Naive B cell (primary cell): ENCODE measurements at regions not wholly inside any gene's neighbourhood (a gene's known extent, or its start where the extent isn't known, plus 50 kb on each side); places are given as distances from the start of the nearest gene placed in this dataset.
A peak's percentile ranks its signal among the peaks of the same experiment; 100 is the strongest.

Experiments used
- ATAC-seq, 2 donors: fragments of 150-1000 bp; cut with Tn5 transposase; 2 replicates each; pipeline ENCODE4 v1.10.0; 2021; ENCODE audit warnings: low read depth in 2 of 2, mild to moderate bottlenecking in 2 of 2, moderate library complexity in 2 of 2
- DNase-seq: peaks from one replicate; pipeline ENCODE4 v3.0.0; 2022
- H3K27ac Mint-ChIP-seq, 6 donors: one replicate each; pipeline ENCODE4 v1.8.0; 2020 to 2022; ENCODE audit warnings: mild to moderate bottlenecking in 6 of 6, mixed read lengths in 6 of 6, moderate library complexity in 5 of 6, inconsistent platforms in 2 of 6
- H3K27me3 Mint-ChIP-seq, 3 donors: one replicate each; pipeline ENCODE4 v1.8.0; 2021 to 2022; ENCODE audit warnings: mixed read lengths in 3 of 3, mild to moderate bottlenecking in 1 of 3
- H3K36me3 Mint-ChIP-seq, 2 donors: one replicate each; pipeline ENCODE4 v1.8.0; 2020 to 2022; ENCODE audit warnings: mixed read lengths in 2 of 2, inconsistent platforms in 1 of 2, mild to moderate bottlenecking in 1 of 2
- H3K4me1 Mint-ChIP-seq, 3 donors: one replicate each; pipeline ENCODE4 v1.8.0; 2020 to 2022; ENCODE audit warnings: mixed read lengths in 3 of 3, inconsistent platforms in 1 of 3, mild to moderate bottlenecking in 1 of 3, moderate library complexity in 1 of 3
- H3K4me3 Mint-ChIP-seq, 8 donors: one replicate each; pipeline ENCODE4 v1.8.0; 2020 to 2022; ENCODE audit warnings: mild to moderate bottlenecking in 8 of 8, mixed read lengths in 8 of 8, moderate library complexity in 8 of 8, inconsistent platforms in 2 of 8
- H3K9me3 Mint-ChIP-seq, 7 donors: one replicate each; pipeline ENCODE4 v1.8.0; 2020 to 2022; ENCODE audit warnings: mixed read lengths in 7 of 7, mild to moderate bottlenecking in 5 of 7, inconsistent platforms in 2 of 7, moderate library complexity in 1 of 7

DNA sequence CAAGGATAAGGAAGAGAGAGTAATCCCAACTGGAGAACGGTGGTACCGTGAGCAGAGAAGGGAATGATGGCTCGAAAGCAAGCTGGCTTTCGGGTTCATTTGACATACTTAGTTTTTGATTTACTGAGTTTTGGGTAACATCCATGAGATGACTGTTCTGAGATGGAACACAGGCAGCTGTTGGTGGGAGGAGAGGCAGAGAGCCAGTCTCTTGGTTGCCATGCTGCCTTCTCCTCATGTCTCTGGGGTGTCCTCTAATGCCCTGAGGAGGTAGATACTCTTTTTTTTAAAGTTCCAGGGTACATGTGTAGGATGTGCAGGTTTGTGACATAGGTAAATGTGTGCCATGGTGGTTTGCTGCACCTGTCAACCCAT is 76.4 kb upstream of the NRP1 start:
- H3K36me3 Mint-ChIP-seq = no peaks in the 10 kb centered on the region
- no peak for DNase-seq
- H3K4me3 Mint-ChIP-seq = no peak overlapping the region
- no peak overlapping the region for H3K27ac Mint-ChIP-seq
- no peak for ATAC-seq
- peaks cover 0 to 12% (median 1%) of the 10 kb centered on the region in 7 donors for H3K9me3 Mint-ChIP-seq
- peaks cover 19 to 28% (median 21%) of the 10 kb centered on the region in 3 donors for H3K27me3 Mint-ChIP-seq
- H3K4me1 Mint-ChIP-seq = no peaks in the 10 kb centered on the region

DNA sequence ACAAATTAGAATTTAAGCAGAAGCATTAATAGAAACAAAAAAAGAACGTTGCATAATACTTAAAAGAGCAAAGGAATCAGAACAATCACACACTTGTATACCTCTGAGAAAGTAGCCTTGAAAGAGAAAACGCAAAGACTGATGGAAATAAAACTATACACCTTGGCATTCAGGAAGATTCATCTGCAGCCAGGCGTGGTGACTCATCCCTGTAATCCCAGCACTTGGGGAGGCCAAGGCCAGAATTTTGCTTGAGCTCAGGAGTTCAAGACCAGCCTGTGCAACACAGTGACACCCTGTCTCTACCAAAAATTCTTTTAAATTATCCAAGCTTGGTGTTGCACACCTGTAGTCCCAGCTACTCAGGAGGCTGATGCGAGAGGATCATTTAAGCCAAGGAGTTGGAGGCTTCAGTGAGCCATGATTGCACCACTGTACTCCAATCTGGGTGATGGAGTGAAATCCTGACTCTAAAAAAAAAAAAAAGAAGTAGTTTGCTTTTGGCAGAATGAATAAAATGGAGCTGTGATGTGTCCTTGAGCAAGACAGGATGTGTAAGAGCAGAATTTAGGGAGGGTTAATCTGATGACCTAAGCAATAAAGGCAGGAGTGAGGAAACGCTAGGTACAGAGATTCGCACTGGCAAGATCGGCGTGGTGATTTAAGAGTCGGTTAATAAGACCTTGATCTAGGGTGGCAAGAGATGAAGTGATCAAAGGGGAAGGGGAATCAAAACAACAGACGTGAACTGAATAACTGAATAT is 75.8 kb upstream of the NRP1 start:
- H3K27me3 Mint-ChIP-seq = peaks cover 21 to 28% (median 22%) of the 10 kb centered on the region in 3 donors
- no peak overlapping the region for H3K4me3 Mint-ChIP-seq
- ATAC-seq = no peak
- H3K36me3 Mint-ChIP-seq = no peaks in the 10 kb centered on the region
- no peak for DNase-seq
- no peaks in the 10 kb centered on the region for H3K4me1 Mint-ChIP-seq
- H3K27ac Mint-ChIP-seq = no peak overlapping the region
- H3K9me3 Mint-ChIP-seq = peaks cover 0 to 12% (median 1%) of the 10 kb centered on the region in 7 donors

DNA sequence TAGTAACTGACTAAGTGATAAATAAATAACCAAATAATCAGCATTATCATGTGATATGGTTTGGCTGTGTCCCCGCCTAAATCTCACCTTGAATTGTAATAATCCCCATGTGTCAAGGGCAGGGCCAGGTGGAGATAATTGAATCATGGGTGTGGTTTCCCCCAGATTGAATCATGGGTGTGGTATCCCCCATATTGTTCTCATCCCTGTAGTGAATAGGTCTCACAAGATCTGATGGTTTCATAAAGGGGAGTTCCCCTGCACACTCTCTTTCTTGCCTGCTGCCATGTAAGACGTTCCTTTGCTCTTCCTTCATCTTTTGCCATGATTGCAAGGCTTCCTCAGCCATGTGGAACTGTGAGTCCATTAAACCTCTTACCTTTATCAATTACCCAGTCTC is 72.1 kb upstream of the NRP1 start:
- H3K9me3 Mint-ChIP-seq = peaks cover 0 to 10% (median 1%) of the 10 kb centered on the region in 7 donors
- no peak overlapping the region for H3K27ac Mint-ChIP-seq
- no peaks in the 10 kb centered on the region for H3K4me1 Mint-ChIP-seq
- no peak for DNase-seq
- H3K27me3 Mint-ChIP-seq = peaks cover 21 to 22% (median 21%) of the 10 kb centered on the region in 3 donors
- H3K36me3 Mint-ChIP-seq = no peaks in the 10 kb centered on the region
- H3K4me3 Mint-ChIP-seq = no peak overlapping the region
- ATAC-seq = no peak

DNA sequence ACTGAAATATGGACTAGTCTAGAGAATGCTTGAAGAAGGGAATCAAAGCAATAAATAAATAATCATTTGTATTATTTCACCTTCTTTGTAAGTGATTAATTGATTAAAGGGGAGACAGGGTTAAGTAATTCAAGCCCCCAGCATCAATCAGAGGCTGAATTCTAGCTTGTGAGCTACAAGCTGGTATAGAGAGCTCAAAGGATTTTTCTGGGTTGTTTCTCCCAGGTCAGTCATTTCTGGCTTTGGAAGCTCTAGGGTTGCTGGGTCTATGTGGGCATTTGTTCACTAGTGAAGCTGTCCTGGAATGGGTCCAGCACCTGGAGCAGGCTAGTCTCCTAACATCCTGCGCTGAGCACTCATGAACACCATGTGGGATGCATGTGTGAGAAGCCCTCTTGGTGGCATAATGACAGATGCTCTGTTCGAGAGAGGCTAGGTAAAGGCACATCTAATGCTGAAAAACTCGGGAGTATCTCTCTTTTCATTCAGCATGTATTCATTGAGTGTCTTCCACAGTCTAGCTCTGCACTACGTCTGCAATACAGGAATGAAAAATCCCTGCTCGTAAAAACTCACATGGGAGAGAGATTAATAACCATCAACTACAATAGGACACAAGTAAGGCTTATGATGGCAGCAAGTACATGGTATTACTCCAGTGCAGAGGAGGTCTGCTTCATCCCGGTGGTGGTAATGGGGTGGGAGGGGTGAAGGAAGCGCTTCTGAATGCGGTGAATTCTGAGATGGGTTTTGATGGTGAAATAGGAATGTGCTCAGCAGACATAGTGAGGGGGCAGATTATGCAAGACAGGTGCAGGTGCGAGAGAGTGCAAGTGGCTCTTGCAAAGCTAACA is 68.0 kb upstream of the NRP1 start:
- DNase-seq = no peak
- ATAC-seq = no peak
- H3K27ac Mint-ChIP-seq = no peak overlapping the region
- peaks cover 6 to 14% (median 10%) of the 10 kb centered on the region in 3 donors for H3K27me3 Mint-ChIP-seq
- no peaks in the 10 kb centered on the region for H3K36me3 Mint-ChIP-seq
- no peaks in the 10 kb centered on the region for H3K4me1 Mint-ChIP-seq
- no peak overlapping the region for H3K4me3 Mint-ChIP-seq
- H3K9me3 Mint-ChIP-seq = peaks cover 2 to 14% (median 6%) of the 10 kb centered on the region in 7 donors

DNA sequence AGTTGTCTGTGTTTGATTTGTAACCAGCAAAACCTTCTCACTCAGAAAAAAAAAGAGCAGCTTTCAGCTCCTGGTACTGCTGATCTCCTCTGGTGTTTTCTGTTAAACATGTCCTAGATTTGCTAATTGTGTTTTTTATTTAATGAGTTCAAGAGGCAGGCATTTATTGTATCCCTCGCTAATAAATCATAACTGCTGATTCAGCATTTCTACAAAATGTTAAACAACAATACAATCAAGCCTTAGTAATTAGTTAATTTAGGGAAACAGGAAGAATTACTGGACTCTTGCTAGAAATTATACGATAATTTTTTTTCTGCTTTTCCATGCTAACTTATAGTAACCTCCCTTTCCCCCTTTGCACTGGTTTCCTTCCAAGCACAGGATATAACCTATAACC is 66.8 kb upstream of the NRP1 start:
- no peak overlapping the region for H3K4me3 Mint-ChIP-seq
- H3K27me3 Mint-ChIP-seq = peaks cover 0 to 8% (median 0%) of the 10 kb centered on the region in 3 donors
- DNase-seq = no peak
- no peaks in the 10 kb centered on the region for H3K4me1 Mint-ChIP-seq
- H3K9me3 Mint-ChIP-seq = peaks cover 2 to 25% (median 7%) of the 10 kb centered on the region in 7 donors
- H3K27ac Mint-ChIP-seq = no peak overlapping the region
- ATAC-seq = no peak
- no peaks in the 10 kb centered on the region for H3K36me3 Mint-ChIP-seq

DNA sequence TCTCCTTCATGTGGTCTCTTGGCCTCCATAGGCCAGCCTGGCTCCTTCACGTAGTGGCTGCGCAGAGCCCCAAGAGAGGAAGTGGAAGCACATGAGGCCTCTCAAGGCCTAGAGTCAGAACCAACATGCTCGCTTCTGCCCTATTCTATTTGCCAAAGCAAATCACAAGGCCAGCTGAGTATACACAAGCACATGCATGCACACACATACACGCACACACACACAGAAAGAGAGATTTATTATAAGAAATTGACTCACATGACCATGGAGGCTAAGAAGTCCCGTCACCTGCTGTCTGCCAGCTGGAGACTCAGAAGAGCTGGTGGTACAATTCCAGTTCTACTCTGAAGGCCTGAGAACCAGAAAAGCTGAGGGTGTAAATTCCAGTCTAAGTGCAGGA is 64.3 kb upstream of the NRP1 start:
- peaks cover 0 to 4% (median 0%) of the 10 kb centered on the region in 3 donors for H3K27me3 Mint-ChIP-seq
- DNase-seq (no peak), ATAC-seq (no peak)
- H3K9me3 Mint-ChIP-seq = peaks cover 2 to 27% (median 7%) of the 10 kb centered on the region in 7 donors
- H3K27ac Mint-ChIP-seq = peak overlapping the region in 1 of 6 donors; percentile 34
- H3K36me3 Mint-ChIP-seq = no peaks in the 10 kb centered on the region
- H3K4me1 Mint-ChIP-seq = no peaks in the 10 kb centered on the region
- no peak overlapping the region for H3K4me3 Mint-ChIP-seq

DNA sequence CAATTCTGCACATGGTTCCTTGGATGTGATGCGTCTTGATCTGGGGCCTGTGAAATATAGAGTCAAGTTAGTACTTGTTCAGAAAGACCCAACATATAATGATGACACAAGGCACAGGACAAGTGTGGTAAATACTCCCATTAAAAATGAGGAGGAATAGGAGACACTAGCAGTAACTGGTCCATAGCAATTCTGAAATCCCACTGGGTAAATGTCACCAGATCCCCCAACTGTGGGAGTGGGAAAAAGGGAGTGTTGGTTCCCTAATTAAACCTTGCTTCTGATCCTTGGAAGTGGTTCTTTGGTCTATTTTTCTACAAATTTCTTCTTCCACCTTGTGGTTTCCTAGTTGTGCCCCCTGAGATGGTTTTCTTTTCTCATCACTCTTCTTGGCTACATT is 62.5 kb upstream of the NRP1 start:
- ATAC-seq (no peak), DNase-seq (no peak)
- Mint-ChIP-seq H3K9me3 (peaks cover 2 to 27% (median 7%) of the 10 kb centered on the region in 7 donors), H3K27ac (no peak overlapping the region), H3K27me3 (no peaks in the 10 kb centered on the region), H3K36me3 (no peaks in the 10 kb centered on the region), H3K4me1 (no peaks in the 10 kb centered on the region), H3K4me3 (no peak overlapping the region)

DNA sequence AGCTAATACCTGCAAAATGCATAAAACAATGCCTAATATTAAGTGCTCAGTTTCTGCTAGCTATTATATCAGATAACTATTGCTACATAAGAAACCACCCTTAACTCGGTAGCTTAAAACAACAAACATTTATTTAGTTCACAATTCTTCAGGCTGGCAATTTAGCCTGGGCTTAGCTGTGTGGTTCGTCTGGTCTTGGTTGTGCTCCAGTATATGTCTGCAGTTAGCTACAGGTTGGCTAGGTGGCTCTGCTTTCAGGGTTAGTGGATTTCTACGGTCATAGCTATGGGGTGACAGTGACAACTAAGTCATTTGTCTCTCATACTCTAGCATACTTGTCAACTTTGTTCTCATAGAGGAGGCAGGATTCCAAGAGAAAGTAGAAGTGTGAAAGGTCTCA is 61.8 kb upstream of the NRP1 start:
- H3K27me3 Mint-ChIP-seq = no peaks in the 10 kb centered on the region
- DNase-seq (no peak), ATAC-seq (no peak)
- H3K9me3 Mint-ChIP-seq = peaks cover 2 to 27% (median 7%) of the 10 kb centered on the region in 7 donors
- no peak overlapping the region for H3K27ac Mint-ChIP-seq
- no peaks in the 10 kb centered on the region for H3K4me1 Mint-ChIP-seq
- no peaks in the 10 kb centered on the region for H3K36me3 Mint-ChIP-seq
- H3K4me3 Mint-ChIP-seq = no peak overlapping the region

DNA sequence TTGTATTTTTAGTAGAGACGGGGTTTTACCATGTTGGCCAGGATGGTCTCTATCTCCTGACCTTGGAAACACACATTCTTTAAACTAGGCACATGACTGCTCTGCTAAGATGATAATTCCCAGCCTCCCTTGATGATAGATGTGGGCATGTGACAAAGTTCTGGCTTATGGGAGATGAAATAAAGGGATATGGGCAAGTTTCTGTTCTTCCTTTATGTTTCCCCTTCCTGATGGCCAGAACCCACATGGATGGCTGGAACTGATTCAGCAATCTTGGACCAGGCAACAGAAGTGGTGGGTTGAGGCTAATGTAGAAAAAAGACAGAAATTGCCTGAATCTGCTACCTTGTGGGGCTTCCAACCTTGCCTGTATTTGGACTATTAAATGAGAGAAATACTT is 60.7 kb upstream of the NRP1 start:
- H3K4me3 Mint-ChIP-seq = no peak overlapping the region
- no peaks in the 10 kb centered on the region for H3K4me1 Mint-ChIP-seq
- H3K27me3 Mint-ChIP-seq = no peaks in the 10 kb centered on the region
- no peak overlapping the region for H3K27ac Mint-ChIP-seq
- DNase-seq = no peak
- ATAC-seq = no peak
- H3K9me3 Mint-ChIP-seq = peaks cover 2 to 27% (median 7%) of the 10 kb centered on the region in 7 donors
- H3K36me3 Mint-ChIP-seq = no peaks in the 10 kb centered on the region

DNA sequence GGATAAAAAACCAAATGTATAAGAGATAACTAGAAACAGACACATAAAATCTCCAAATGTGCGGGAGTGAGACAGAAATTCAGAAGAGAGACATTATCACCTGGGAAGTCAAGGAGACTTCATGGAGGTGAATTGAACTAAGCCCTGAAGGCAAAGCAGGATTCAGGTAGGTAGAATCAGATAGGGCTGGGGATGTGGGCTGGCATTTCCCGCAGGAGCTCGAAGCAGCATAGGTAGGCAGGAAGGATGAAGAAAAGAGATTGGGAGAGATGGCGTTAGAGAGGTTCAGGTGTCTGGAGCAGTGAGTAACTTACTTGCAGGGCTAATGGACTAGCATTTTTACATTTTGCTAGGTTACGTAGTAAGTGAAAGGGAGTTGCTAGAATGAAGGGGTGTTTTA is 58.2 kb upstream of the NRP1 start:
- H3K27me3 Mint-ChIP-seq = no peaks in the 10 kb centered on the region
- H3K36me3 Mint-ChIP-seq = no peaks in the 10 kb centered on the region
- DNase-seq (no peak), ATAC-seq (no peak)
- peaks cover under 1 to 16% (median 5%) of the 10 kb centered on the region in 7 donors for H3K9me3 Mint-ChIP-seq
- H3K4me3 Mint-ChIP-seq = no peak overlapping the region
- H3K4me1 Mint-ChIP-seq = no peaks in the 10 kb centered on the region
- no peak overlapping the region for H3K27ac Mint-ChIP-seq

DNA sequence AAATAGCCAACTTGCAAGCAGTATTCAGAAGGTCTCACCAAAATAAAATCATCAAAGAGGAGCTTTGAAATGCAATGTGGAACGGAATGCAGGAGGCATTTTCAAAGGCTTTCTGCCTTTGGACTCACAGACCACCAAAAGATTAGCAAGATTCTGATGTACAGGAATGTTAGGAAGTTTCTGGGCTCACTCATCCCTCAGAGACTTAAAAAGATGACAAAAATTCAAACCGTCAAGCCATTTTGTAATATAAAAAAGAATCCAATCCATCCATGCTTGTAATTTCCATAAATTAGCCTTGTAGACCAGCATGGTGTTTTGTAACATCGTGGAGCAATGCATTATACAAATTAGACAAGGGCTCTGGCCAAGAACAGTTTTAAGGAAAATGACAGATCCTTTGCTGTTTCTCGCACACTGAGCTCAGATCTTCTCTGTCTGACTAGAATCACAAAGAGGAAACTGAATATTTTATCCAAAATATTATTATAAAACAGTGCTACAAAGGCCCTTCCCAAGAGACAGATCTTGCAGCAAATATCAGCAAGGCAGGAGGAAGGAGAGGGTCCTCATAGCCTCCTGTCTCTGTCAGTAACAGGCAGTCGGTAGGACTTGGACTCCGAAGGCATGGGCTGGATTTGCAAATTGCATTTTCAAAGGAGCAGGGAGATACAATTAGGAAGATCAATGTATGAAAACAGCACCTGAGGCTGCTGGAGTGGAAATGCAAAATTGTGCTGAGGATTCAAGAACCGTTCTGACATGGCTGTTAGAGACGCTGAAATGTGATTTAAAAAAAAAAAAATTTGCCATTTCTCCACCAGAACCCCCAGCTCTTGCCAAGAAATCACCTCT is 57.4 kb upstream of the NRP1 start:
- ATAC-seq (no peak), DNase-seq (no peak)
- Mint-ChIP-seq H3K36me3 (no peaks in the 10 kb centered on the region), H3K9me3 (peaks cover 0 to 7% (median 0%) of the 10 kb centered on the region in 7 donors), H3K4me1 (no peaks in the 10 kb centered on the region), H3K27ac (no peak overlapping the region), H3K27me3 (peaks cover 0 to 4% (median 0%) of the 10 kb centered on the region in 3 donors), H3K4me3 (no peak overlapping the region)

DNA sequence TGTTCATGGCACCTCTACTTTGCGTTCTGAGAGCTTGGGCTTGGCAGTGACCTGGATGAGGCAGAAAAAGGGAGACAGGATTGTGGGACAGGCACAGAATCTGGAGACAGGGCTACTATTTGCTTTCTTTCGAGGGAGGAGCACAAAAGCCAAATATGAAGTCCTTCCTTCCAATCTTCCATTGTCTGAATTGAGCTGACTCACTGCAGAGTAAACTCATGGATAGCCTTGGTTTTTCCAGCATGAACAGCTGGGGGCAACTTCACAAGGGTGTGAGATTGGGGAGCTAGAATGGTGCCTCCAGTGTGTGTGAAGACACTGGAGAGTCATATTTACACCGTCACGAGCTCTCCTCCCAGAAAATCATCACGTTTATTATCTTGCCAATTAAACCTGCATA is 55.6 kb upstream of the NRP1 start:
- no peaks in the 10 kb centered on the region for H3K36me3 Mint-ChIP-seq
- ATAC-seq = no peak
- no peak overlapping the region for H3K4me3 Mint-ChIP-seq

DNA sequence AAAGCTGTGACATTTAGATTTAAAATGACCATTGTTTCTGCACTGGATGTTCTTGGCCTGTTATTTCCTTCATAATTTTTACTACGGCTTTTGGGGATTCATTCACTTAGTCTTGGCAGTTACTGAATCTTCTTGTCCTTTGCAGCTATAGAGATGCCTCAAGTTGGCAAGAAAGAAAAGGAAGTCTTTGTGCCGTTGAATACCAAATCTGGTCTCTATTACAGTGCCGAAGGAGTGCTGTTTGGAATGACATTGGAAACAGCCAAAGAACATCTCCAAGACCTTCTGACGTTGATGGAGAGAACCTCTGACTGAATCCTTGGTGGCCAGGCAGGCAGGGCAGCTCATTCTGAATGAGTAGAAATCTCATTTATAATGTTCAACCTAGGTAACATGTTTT is 54.3 kb upstream of the NRP1 start:
- ATAC-seq (no peak), DNase-seq (no peak)
- no peaks in the 10 kb centered on the region for H3K9me3 Mint-ChIP-seq
- H3K36me3 Mint-ChIP-seq = no peaks in the 10 kb centered on the region
- peaks cover 0 to 6% (median 0%) of the 10 kb centered on the region in 3 donors for H3K27me3 Mint-ChIP-seq
- H3K4me3 Mint-ChIP-seq = no peak overlapping the region
- no peak overlapping the region for H3K27ac Mint-ChIP-seq
- no peaks in the 10 kb centered on the region for H3K4me1 Mint-ChIP-seq

More for the DNA sequence above, 55.6 kb upstream of the NRP1 start:
- H3K27ac Mint-ChIP-seq = no peak overlapping the region
- H3K9me3 Mint-ChIP-seq = no peaks in the 10 kb centered on the region
- no peak for DNase-seq
- peaks cover 0 to 6% (median 0%) of the 10 kb centered on the region in 3 donors for H3K27me3 Mint-ChIP-seq
- H3K4me1 Mint-ChIP-seq = no peaks in the 10 kb centered on the region
